GM12878 (cell line): ENCODE measurements at regions not wholly inside any gene's neighbourhood (a gene's known extent, or its start where the extent isn't known, plus 50 kb on each side); places are given as distances from the start of the nearest gene placed in this dataset.

ENCODE experiments used
- ASH2L ChIP-seq: fragments of 300-600, 200-600 bp; sonication (generic); IDR thresholded peaks from 2 replicates; pipeline ENCODE4 v1.6.1; 2017; ENCODE audit warnings: low read depth, mild to moderate bottlenecking, borderline replicate concordance
- LARP7 ChIP-seq: fragments of 450-650 bp; IDR thresholded peaks from 2 replicates; pipeline ENCODE4 v1.6.1; 2017; ENCODE audit warnings: mild to moderate bottlenecking
- MEF2B ChIP-seq: fragments of 450-650 bp; IDR thresholded peaks from 2 replicates; pipeline ENCODE4 v1.6.1; 2018; ENCODE audit warnings: mild to moderate bottlenecking, moderate library complexity; ENCODE audit not compliant: partially characterized antibody, poor library complexity, severe bottlenecking
- RAD21 ChIP-seq: IDR thresholded peaks from 2 replicates; pipeline ENCODE4 v1.6.1; 2011; ENCODE audit warnings: mild to moderate bottlenecking, low read depth, low read length, moderate library complexity; ENCODE audit not compliant: insufficient read depth
- YY1 ChIP-seq: IDR thresholded peaks from 2 replicates; pipeline ENCODE4 v1.6.1; 2011; ENCODE audit warnings: low read depth, mild to moderate bottlenecking, low read length
- TF ChIP-seq, protein P1 (sequence below): fragments of 450-650 bp; formaldehyde crosslinking; IDR thresholded peaks from 2 replicates; pipeline ENCODE4 v1.4.0; 2020; ENCODE audit warnings: mild to moderate bottlenecking, moderate library complexity
- TF ChIP-seq, protein P2 (sequence below): IDR thresholded peaks from 2 replicates; pipeline ENCODE4 v1.6.1; 2012; ENCODE audit warnings: low read depth, low read length, improper control_type of control experiment

DNA sequence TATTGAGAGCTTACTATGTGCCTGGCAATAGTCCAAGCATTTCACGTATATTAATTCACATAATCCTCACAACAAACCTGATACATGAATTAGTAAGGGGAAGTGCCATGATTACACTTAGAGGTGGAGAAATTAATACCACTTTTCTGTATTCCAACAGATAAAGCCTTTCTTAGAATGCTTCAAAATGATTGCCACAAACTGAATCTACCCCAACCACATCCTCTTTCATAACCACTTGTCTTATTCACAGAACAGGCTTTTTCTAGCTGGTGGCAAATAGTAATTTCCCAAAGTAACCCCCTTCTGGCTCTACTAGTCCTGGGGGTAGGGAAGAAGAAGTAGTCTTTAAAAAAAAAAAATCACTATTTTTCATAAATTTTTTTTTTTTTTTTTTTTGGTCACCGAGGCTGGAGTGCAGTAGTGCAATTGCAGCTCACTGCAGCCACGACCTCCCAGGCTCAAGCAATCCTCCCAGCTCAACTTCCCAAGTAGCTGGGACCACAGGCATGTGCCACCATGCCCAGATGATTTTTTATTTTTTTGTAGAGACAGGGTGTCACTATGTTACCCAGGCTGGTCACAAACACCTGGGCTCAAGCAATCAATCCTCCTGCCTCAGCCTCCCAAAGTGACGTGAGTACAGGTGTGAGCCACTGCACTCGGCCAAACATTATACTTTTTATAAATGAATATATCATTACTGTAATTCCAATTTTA lies 59.0 kb upstream of the ARID2 start (continued):
- TF ChIP-seq, protein P1, sequence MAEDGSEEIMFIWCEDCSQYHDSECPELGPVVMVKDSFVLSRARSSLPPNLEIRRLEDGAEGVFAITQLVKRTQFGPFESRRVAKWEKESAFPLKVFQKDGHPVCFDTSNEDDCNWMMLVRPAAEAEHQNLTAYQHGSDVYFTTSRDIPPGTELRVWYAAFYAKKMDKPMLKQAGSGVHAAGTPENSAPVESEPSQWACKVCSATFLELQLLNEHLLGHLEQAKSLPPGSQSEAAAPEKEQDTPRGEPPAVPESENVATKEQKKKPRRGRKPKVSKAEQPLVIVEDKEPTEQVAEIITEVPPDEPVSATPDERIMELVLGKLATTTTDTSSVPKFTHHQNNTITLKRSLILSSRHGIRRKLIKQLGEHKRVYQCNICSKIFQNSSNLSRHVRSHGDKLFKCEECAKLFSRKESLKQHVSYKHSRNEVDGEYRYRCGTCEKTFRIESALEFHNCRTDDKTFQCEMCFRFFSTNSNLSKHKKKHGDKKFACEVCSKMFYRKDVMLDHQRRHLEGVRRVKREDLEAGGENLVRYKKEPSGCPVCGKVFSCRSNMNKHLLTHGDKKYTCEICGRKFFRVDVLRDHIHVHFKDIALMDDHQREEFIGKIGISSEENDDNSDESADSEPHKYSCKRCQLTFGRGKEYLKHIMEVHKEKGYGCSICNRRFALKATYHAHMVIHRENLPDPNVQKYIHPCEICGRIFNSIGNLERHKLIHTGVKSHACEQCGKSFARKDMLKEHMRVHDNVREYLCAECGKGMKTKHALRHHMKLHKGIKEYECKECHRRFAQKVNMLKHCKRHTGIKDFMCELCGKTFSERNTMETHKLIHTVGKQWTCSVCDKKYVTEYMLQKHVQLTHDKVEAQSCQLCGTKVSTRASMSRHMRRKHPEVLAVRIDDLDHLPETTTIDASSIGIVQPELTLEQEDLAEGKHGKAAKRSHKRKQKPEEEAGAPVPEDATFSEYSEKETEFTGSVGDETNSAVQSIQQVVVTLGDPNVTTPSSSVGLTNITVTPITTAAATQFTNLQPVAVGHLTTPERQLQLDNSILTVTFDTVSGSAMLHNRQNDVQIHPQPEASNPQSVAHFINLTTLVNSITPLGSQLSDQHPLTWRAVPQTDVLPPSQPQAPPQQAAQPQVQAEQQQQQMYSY (CRISPR knock-in tag) = no peak
- TF ChIP-seq ASH2L (no peak), MEF2B (no peak), LARP7 (no peak), RAD21 (no peak), YY1 (no peak)
- TF ChIP-seq, protein P2, sequence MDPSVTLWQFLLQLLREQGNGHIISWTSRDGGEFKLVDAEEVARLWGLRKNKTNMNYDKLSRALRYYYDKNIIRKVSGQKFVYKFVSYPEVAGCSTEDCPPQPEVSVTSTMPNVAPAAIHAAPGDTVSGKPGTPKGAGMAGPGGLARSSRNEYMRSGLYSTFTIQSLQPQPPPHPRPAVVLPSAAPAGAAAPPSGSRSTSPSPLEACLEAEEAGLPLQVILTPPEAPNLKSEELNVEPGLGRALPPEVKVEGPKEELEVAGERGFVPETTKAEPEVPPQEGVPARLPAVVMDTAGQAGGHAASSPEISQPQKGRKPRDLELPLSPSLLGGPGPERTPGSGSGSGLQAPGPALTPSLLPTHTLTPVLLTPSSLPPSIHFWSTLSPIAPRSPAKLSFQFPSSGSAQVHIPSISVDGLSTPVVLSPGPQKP = no peak
- TF ChIP-seq, all 136 proteins: peak for 16
